MCF 10A (cell line): ENCODE measurements at regions not wholly inside any gene's neighbourhood (a gene's known extent, or its start where the extent isn't known, plus 50 kb on each side); places are given as distances from the start of the nearest gene placed in this dataset.

ENCODE experiments used
- BruUV-seq: library from RNA; stranded (reverse); fragments of 400-500 nt; replicated peaks from 2 replicates; lab custom pipeline; 2021; lab: Mats Ljungman, UMichigan
- CTCF ChIA-PET: fragments of 300-600 bp; sonication (Branson Sonifier 250); formaldehyde crosslinking; extraction: SDS; loops from one replicate; lab custom pipeline; 2021; ENCODE audit warnings: antibody characterized with exemption, inconsistent platforms; lab: Yijun Ruan, JAX
- POLR2A ChIA-PET: fragments of 300-600, 350-650 bp; sonication (Branson Sonifier 250); formaldehyde crosslinking; extraction: SDS; loops from one replicate; lab custom pipeline; 2020; ENCODE audit warnings: antibody characterized with exemption, inconsistent platforms; lab: Yijun Ruan, JAX
- DNase-seq: peaks from one replicate; pipeline ENCODE4 v3.0.0-alpha.2; 2018; ENCODE audit not compliant: unreplicated experiment
- H3K27ac Mint-ChIP-seq: one replicate; pipeline ENCODE4 v1.8.0; 2022; ENCODE audit warnings: mild to moderate bottlenecking, low read depth, mixed read lengths; ENCODE audit not compliant: unreplicated experiment
- H3K27me3 Mint-ChIP-seq: one replicate; pipeline ENCODE4 v1.8.0; 2022; ENCODE audit warnings: mixed read lengths; ENCODE audit not compliant: insufficient read depth, unreplicated experiment
- H3K36me3 Mint-ChIP-seq: one replicate; pipeline ENCODE4 v1.8.0; 2022; ENCODE audit warnings: mild to moderate bottlenecking, moderate library complexity, mixed read lengths; ENCODE audit not compliant: insufficient read depth, unreplicated experiment
- H3K4me1 Mint-ChIP-seq: one replicate; pipeline ENCODE4 v1.8.0; 2022; ENCODE audit warnings: mixed read lengths; ENCODE audit not compliant: insufficient read depth, unreplicated experiment
- H3K4me3 Mint-ChIP-seq: one replicate; pipeline ENCODE4 v1.8.0; 2022; ENCODE audit warnings: mild to moderate bottlenecking, moderate library complexity, mixed read lengths; ENCODE audit not compliant: unreplicated experiment
- H3K9me3 Mint-ChIP-seq: one replicate; pipeline ENCODE4 v1.8.0; 2022; ENCODE audit warnings: mixed read lengths; ENCODE audit not compliant: unreplicated experiment
- CTCF ChIP-seq: fragments of 200-600 bp; IDR thresholded peaks from one replicate; pipeline ENCODE4 v1.8.0; 2022; ENCODE audit warnings: antibody characterized with exemption, mild to moderate bottlenecking; ENCODE audit not compliant: unreplicated experiment
- intact Hi-C: fragments of 100-400 bp; cut with micrococcal nuclease; formaldehyde crosslinking; loops from 2 replicates; pipeline ENCODE4 v1.14.1; 2022

- POLR2A ChIA-PET = interaction anchor here (0.6 to 0.9 kb wide), 2 partner anchors 231 to 279 kb away, joined by 3 read pairs; no protein-coding TSS in a partner anchor
- no peak for TF ChIP-seq CTCF
- peak; percentile 36 for DNase-seq
These were observed 502.9 kb upstream of the NOX3 start for GRCh38 chr6:155958550-155958949.

DNA sequence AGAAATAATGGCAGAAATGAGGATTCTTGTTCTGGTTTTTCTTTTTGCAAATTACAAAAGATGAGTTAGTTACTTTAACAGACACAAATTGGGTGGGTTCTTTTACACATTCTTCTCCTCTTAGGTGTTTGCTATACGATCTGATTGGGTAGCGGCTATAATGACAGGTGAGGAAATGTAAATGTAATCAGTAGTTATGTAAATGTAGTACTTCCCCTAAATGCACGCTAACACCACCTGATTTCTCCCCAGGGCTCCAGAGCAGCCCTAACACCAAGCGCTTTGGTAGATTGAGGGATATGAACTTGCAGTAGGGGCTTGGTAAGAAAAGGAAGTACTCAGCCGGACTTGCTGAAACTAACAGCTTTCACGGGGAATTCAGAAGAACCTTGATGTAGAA lies 499.4 kb upstream of the NOX3 start:
- no peak for DNase-seq
- Mint-ChIP-seq H3K27me3 (no peaks in the 10 kb centered on the region), H3K9me3 (no peaks in the 10 kb centered on the region), H3K27ac (no peak overlapping the region), H3K4me3 (no peak overlapping the region), H3K36me3 (no peaks in the 10 kb centered on the region), H3K4me1 (no peaks in the 10 kb centered on the region)
- intact Hi-C loops = no loop called here
- BruUV-seq = no TSS peak
- POLR2A ChIA-PET = interaction anchor here (0.6 to 0.7 kb wide), 2 partner anchors 74 to 327 kb away, joined by 3 to 4 read pairs; no protein-coding TSS in a partner anchor
- CTCF ChIA-PET = no interaction called here
- no peak for TF ChIP-seq CTCF

More at GRCh38 chr6:155958550-155958949, 502.9 kb upstream of the NOX3 start:
- Mint-ChIP-seq H3K27ac (no peak overlapping the region), H3K9me3 (peaks cover 7% of the 10 kb centered on the region), H3K36me3 (no peaks in the 10 kb centered on the region), H3K4me1 (no peaks in the 10 kb centered on the region), H3K27me3 (no peaks in the 10 kb centered on the region), H3K4me3 (no peak overlapping the region)
- intact Hi-C loops = no loop called here
- no TSS peak for BruUV-seq
- CTCF ChIA-PET = interaction anchor here (0.6 kb wide), 1 partner anchor 491 kb away, joined by 3 read pairs; no protein-coding TSS in a partner anchor

DNA sequence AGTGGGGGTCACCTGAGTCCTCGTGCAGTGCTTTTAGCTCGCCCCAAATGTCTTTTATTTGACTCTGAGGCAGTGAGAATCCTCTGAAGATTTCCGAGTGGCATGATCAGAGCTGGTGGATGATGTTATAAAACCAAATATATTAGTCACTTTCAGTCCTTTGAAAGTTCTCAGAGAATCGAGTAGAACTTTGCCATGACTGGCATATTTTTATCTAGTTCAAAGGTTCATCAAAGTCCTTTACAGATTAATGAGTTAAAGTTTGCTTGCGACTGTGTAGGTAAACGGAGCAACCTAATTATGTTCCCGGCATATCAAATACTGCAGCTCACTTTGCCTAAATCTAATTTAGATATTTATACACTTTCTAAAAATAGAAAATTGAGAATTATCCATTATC lies 498.5 kb upstream of the NOX3 start:
- DNase-seq = no peak
- Mint-ChIP-seq H3K4me3 (no peak overlapping the region), H3K27me3 (no peaks in the 10 kb centered on the region), H3K4me1 (no peaks in the 10 kb centered on the region), H3K9me3 (no peaks in the 10 kb centered on the region), H3K27ac (no peak overlapping the region), H3K36me3 (no peaks in the 10 kb centered on the region)
- ChIA-PET POLR2A (no interaction called here), CTCF (interaction anchor here (0.6 kb wide), 3 partner anchors 21 to 493 kb away, joined by 3 to 5 read pairs (median 3); no protein-coding TSS in a partner anchor)
- TF ChIP-seq CTCF = no peak
- no TSS peak for BruUV-seq
- intact Hi-C loops = no loop called here

DNA sequence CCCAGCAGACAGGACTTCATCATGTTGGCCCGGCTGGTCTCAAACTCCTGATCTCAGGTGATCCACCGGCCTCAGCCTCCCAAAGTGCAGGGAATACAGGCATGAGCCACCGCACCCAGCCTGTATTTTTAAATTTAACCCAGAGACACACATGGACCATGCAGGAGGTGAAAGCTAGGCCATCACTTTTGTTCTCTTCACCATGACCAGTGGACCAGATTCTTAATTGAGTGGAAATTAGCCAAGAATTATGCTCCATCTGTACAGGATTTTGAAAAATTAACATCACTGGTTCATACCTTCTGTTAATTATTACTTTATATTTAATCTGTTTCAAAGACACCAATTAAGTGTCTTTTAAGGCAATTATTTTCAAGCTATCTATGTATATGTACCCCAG lies 493.6 kb upstream of the NOX3 start:
- DNase-seq = no peak
- Mint-ChIP-seq H3K4me1 (no peaks in the 10 kb centered on the region), H3K36me3 (no peaks in the 10 kb centered on the region), H3K4me3 (no peak overlapping the region), H3K27me3 (no peaks in the 10 kb centered on the region), H3K9me3 (no peaks in the 10 kb centered on the region), H3K27ac (no peak overlapping the region)
- ChIA-PET POLR2A (no interaction called here), CTCF (no interaction called here)
- TF ChIP-seq CTCF = no peak
- BruUV-seq = no TSS peak
- intact Hi-C loops = no loop called here
